Natural killer cell (primary cell): ENCODE measurements at regions not wholly inside any gene's neighbourhood (a gene's known extent, or its start where the extent isn't known, plus 50 kb on each side); places are given as distances from the start of the nearest gene placed in this dataset.

Source experiments
- ATAC-seq, 3 donors: fragments of 150-1000 bp in 2 of 3; fragments of 200-7000 bp in 1 of 3; cut with Tn5 transposase; 1 replicate in 1 of 3; 2 replicates in 2 of 3; pipeline ENCODE4 v1.10.0; 2021; ENCODE audit warnings: mild to moderate bottlenecking in 2 of 3, moderate library complexity in 2 of 3
- DNase-seq, 2 donors: peaks; one replicate each; pipeline versions ENCODE4 v3.0.0 to v3.0.0-alpha.2; 2013 to 2021; ENCODE audit warnings: mixed read lengths in 1 of 2
- H3K27ac ChIP-seq: one replicate; pipeline ENCODE4 v1.5.1; 2013; ENCODE audit warnings: mild to moderate bottlenecking, low read length
- H3K27me3 ChIP-seq: one replicate; pipeline ENCODE4 v1.6.1; 2013; ENCODE audit warnings: low read length; ENCODE audit not compliant: control insufficient read depth, insufficient read depth
- H3K36me3 ChIP-seq: one replicate; pipeline ENCODE4 v1.6.1; 2013; ENCODE audit warnings: low read length; ENCODE audit not compliant: control insufficient read depth, insufficient read depth
- H3K4me1 ChIP-seq: one replicate; pipeline ENCODE4 v1.6.1; 2013; ENCODE audit warnings: low read length; ENCODE audit not compliant: control insufficient read depth, insufficient read depth
- H3K4me3 ChIP-seq: one replicate; pipeline ENCODE4 v1.5.1; 2013; ENCODE audit warnings: low read length
- H3K9me3 ChIP-seq: one replicate; pipeline ENCODE4 v1.6.1; 2013; ENCODE audit warnings: low read length; ENCODE audit not compliant: control insufficient read depth, insufficient read depth
- H3K27ac Mint-ChIP-seq, 2 donors: one replicate each; pipeline ENCODE4 v1.8.0; 2022; ENCODE audit warnings: mild to moderate bottlenecking in 2 of 2, mixed read lengths in 2 of 2, moderate library complexity in 1 of 2
- H3K27me3 Mint-ChIP-seq, 2 donors: one replicate each; pipeline ENCODE4 v1.8.0; 2022; ENCODE audit warnings: low read depth in 2 of 2, mixed read lengths in 2 of 2
- H3K36me3 Mint-ChIP-seq: one replicate; pipeline ENCODE4 v1.8.0; 2022; ENCODE audit warnings: mixed read lengths
- H3K4me1 Mint-ChIP-seq, 2 donors: one replicate each; pipeline ENCODE4 v1.8.0; 2022; ENCODE audit warnings: mixed read lengths in 2 of 2
- H3K4me3 Mint-ChIP-seq: one replicate; pipeline ENCODE4 v1.8.0; 2022; ENCODE audit warnings: mild to moderate bottlenecking, moderate library complexity, mixed read lengths
- H3K9me3 Mint-ChIP-seq, 2 donors: one replicate each; pipeline ENCODE4 v1.8.0; 2022; ENCODE audit warnings: mixed read lengths in 2 of 2
- CTCF ChIP-seq: fragments of 200-600 bp; IDR thresholded peaks from one replicate; pipeline ENCODE4 v1.8.0; 2022; ENCODE audit warnings: antibody characterized with exemption
- WGBS: methylation state at CpG from one replicate; pipeline ENCODE4 v1.1.7; 2013; ENCODE audit warnings: missing lambda C conversion rate; ENCODE audit not compliant: insufficient coverage; 5-methylcytosine and 5-hydroxymethylcytosine counted together
- intact Hi-C: fragments of 100-400 bp; cut with micrococcal nuclease; formaldehyde crosslinking; loops from one replicate; pipeline ENCODE4 v1.14.2; 2022

DNA sequence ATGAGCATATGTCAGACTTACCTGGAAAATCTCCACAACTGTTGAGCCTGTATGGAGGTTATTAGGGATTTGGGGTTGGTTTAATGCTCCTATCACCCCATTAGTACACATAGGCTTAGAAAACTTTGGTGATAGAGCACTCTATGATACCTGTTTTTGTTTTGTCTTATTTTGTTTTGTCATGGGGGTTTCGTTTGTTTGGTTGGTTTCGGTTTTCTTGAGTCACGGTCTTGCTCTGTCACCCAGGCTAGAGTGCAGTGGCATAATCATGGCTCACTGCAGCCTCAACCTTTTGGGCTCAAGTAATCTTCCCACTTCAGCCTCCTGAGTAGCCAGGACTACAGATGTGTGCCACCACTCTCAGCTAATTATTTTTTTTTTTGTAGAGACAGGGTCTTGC lies 70.0 kb downstream of the MZT1 start:
- Histone ChIP-seq H3K9me3 (no peaks in the 10 kb centered on the region), H3K4me1 (no peaks in the 10 kb centered on the region), H3K4me3 (no peak overlapping the region), H3K27me3 (no peaks in the 10 kb centered on the region), H3K27ac (no peak overlapping the region), H3K36me3 (no peaks in the 10 kb centered on the region)
- Mint-ChIP-seq H3K4me3 (no peak overlapping the region), H3K27ac (no peak overlapping the region), H3K4me1 (no peaks in the 10 kb centered on the region), H3K36me3 (no peaks in the 10 kb centered on the region), H3K9me3 (peaks cover 0 to 2% of the 10 kb centered on the region in 2 donors), H3K27me3 (peaks cover 5 to 14% of the 10 kb centered on the region in 2 donors)
- whole genome bisulfite sequencing: 91% methylated on average over 3 of the region's 3 CpGs
- DNase-seq (no peak), ATAC-seq (no peak)
- intact Hi-C loops: no loop called here
- no peak for TF ChIP-seq CTCF

DNA sequence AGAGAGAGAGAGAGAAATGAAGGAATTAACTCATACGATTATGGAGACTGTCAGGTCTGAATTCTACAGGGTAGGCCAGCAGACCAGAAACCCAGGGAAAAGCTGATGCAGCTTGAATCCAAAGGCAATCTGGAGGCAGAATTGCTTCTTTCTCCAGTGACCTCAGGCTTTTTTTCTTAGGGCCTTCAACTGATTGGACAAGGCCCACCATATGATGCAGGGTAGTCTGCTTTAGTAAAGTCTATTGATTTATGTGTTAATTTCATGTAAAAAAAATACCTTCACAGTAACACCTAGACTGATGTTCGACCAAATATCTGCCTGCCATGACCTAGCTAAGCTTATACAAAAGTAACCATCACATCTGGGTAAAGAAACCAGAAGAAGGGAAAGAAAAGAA lies 71.1 kb downstream of the MZT1 start:
- DNase-seq (no peak), ATAC-seq (no peak)
- Histone ChIP-seq H3K9me3 (no peaks in the 10 kb centered on the region), H3K36me3 (no peaks in the 10 kb centered on the region), H3K27me3 (no peaks in the 10 kb centered on the region), H3K4me1 (no peaks in the 10 kb centered on the region), H3K27ac (no peak overlapping the region), H3K4me3 (no peak overlapping the region)
- Mint-ChIP-seq H3K9me3 (peaks cover 0 to 2% of the 10 kb centered on the region in 2 donors), H3K27me3 (peaks cover 5 to 14% of the 10 kb centered on the region in 2 donors), H3K4me3 (no peak overlapping the region), H3K4me1 (no peaks in the 10 kb centered on the region), H3K27ac (no peak overlapping the region), H3K36me3 (no peaks in the 10 kb centered on the region)
- WGBS: 89% methylated on average over 1 of the region's 2 CpGs
- intact Hi-C loops: no loop called here
- TF ChIP-seq CTCF: no peak

GRCh38 chr13:72653506-72653905 lies 73.9 kb downstream of the MZT1 start:
- Histone ChIP-seq H3K4me1 (no peaks in the 10 kb centered on the region), H3K36me3 (no peaks in the 10 kb centered on the region), H3K27ac (no peak overlapping the region), H3K4me3 (no peak overlapping the region), H3K9me3 (no peaks in the 10 kb centered on the region), H3K27me3 (no peaks in the 10 kb centered on the region)
- Mint-ChIP-seq H3K4me1 (no peaks in the 10 kb centered on the region), H3K36me3 (no peaks in the 10 kb centered on the region), H3K4me3 (no peak overlapping the region), H3K27me3 (peaks cover 10 to 22% of the 10 kb centered on the region in 2 donors), H3K27ac (no peak overlapping the region), H3K9me3 (no peaks in the 10 kb centered on the region)
- intact Hi-C loops: no loop called here
- no peak for TF ChIP-seq CTCF
- no peak for DNase-seq
- no peak for ATAC-seq
- WGBS: 80% methylated on average over 1 of the region's 2 CpGs

DNA sequence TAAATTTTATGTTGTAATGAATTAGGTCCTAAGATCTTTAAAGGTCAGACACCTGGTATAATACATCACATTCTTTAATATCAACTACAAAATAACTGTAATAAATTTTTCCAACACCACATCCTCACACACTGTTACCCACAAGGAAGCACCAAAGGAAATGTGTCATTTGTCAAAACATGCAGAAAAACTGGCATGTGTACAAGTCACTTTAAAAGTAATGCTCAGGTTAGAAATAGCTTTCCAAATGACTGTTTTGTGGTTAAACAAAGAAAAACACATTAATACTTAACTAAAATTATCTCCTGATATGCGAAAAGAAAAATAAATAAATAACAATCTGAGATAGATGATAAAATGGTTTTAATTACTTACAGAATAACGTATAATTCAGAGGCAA lies 74.7 kb downstream of the MZT1 start:
- intact Hi-C loops: no loop called here
- H3K9me3 Mint-ChIP-seq: no peaks in the 10 kb centered on the region
- H3K4me3 ChIP-seq: no peak overlapping the region
- no CpG with 5 or more reads among the region's 2 CpGs for WGBS
- H3K27ac Mint-ChIP-seq: no peak overlapping the region
- no peaks in the 10 kb centered on the region for H3K9me3 ChIP-seq
- no peaks in the 10 kb centered on the region for H3K36me3 ChIP-seq
- H3K27me3 ChIP-seq: no peaks in the 10 kb centered on the region
- no peaks in the 10 kb centered on the region for H3K36me3 Mint-ChIP-seq
- H3K27me3 Mint-ChIP-seq: peaks cover 10 to 22% of the 10 kb centered on the region in 2 donors
- DNase-seq: no peak
- no peak for ATAC-seq
- no peak overlapping the region for H3K4me3 Mint-ChIP-seq
- no peak overlapping the region for H3K27ac ChIP-seq
- no peaks in the 10 kb centered on the region for H3K4me1 Mint-ChIP-seq
- H3K4me1 ChIP-seq: no peaks in the 10 kb centered on the region
- TF ChIP-seq CTCF: no peak
